ENCODE measurements at regions not wholly inside any gene's neighbourhood (a gene's known extent, or its start where the extent isn't known, plus 50 kb on each side); places are given as distances from the start of the nearest gene placed in this dataset.
A peak's percentile ranks its signal among the peaks of the same experiment; 100 is the strongest.

DNA sequence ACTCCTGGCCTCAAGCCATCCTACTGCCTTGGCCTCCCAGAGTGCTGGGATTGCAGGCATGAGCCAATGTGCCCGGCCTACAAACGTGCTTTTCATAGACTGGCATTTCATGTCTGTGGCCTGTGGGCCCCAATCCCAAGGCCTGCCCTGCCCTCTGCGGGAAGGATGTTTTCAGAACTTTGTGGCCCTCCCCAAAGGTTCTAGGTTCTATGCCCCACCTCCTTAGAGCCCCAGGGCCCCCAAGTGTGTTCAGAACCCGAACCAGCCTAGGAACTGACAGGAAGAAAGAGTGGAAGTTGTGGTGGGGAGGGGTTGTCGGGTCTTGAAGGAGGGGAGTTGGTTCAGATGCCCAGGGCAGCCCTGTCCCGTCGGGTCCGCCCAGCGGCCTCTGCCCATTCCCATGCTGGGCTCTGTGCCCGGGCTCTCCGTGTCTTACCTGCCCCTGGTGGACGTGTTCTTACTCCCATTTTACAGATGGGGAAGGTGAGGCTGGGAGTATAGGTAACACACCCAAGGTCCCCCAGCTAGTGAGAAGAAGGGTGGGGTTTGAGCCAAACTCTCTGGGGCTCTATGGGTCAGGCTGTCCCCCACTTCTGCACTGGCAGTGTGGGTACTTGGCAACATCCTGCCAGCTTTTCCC, 175.8 kb upstream of the IER5L start:
- no peak for DNase-seq

DNA sequence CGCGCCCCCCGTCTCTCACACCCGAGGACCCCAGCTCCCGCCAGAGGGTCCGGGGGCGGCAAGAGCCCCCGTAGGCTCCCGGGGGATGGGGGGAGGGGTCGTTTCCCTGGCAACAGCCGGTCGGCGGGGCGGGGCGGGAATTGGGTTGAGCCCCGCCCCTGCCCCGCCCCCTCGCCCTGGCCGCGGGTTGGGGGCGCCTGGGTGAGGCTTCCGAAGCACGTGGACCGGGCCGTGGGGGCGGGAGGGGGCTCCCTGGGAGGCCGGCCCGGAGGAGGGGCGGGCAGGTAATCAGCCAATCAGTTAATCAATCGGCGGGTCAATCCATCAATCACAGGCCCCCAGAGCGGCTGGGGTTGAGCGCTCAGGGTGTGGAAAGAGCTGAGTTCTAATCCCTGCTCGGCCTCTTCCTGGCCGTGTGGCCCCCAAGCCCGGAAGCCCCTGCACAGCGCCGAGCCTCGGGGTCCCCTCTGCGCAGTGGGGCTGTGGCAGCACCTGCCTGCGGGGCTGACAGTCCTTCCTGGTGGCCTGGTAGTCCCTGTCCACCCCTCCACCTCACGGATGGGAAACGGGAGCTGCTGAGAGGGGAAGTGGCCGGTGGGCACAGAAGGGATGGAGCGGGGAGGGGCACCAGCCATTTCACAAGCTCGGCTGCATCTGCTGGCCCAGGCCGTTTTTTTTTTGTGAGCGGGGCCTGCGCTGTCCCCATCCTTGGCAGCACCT, 174.2 kb upstream of the IER5L start:
- DNase-seq, result no peak

DNA sequence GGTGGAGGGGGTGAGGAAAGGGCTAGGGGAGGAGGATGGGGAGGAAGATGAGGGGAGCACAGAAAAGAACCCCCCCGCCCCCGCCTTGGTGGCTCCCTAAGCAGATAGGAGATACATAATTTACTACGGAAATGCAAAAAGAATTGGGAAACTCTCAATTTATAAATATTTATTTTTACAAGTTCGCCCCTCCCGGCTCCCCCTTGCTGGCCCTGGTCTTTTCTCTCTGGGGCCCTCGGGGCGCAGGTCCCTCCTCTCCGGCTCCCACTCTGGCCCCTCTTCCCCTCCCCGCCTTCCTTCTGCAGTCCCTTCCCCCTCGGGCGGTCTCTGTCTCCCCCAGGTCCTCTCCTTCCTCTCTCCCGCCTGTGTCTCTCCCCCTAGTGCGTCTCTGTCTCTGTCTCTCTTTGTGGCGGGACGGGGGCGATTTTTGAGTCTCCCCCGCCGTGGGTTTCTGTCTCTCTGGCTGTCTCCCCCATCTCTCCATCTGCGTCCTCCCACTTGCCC, 173.6 kb upstream of the IER5L start:
- no peak for DNase-seq

DNA sequence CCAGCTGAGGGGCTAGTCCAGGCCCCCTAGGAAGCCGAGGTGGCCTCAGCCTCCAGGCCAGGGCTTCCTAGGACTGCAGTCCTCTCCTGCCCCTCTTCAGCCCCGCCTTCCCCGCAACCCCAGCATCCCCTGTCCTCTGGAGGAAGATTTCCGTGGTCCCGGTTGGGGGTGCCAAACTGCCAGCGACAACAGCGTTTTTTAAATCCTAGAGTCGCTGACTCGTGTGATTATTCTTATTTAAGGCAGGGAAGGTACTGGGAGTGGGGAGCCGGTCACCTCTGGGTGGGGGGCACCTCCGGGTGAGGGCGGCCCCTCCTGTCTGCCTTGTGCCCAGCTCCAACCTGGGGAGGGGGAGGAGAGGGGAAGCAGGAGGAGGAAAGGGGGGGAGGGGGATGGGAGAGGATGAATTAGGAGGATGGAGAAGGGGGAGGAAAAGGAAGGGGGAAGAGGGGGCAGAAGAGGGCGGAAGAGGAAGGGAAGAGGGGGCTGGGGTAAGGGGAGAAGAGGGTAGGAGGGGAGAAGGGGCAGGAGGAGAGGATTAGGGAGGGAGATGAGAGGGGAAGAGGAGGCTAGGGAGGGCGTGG, 173.1 kb upstream of the IER5L start:
- no peak for DNase-seq

DNA sequence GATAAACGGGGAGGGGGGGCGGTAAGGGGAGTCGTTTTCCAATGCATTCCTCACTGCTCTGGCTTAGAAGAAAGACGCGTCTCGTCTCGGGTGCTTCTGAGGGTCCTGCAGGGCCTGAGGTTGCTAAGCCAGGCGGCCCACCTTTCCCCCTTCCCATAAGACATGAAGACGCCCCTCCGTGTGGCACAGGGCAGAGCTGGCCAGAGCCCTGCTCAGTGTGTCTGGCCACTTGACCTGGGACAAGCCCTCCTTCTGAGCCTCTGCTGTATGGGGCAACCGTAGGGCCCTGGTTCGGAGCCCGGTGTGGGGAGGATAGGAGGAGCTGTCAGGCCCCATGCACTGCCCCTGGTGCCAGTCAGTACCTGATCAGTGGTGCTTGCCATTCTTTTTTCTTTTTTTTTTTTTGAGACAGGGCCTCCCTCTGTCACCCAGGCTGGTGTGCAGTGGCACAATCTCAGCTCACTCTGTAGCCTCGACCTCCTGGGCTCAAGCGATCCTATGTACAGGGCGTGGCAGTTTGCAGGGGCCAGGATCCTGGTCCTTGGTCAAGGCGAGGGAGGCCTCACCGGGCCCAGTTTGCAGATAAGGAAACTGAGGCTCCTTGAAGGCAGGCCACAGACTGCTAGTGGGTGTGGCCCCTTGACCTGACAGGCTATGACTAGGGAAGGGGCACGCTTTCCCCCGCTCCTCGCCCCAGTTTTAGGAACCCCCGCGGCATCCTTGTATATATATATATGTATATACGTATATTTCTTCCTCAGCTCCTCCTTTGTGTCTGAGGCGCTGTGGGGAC, 172.3 kb upstream of the IER5L start:
- DNase-seq, result no peak

DNA sequence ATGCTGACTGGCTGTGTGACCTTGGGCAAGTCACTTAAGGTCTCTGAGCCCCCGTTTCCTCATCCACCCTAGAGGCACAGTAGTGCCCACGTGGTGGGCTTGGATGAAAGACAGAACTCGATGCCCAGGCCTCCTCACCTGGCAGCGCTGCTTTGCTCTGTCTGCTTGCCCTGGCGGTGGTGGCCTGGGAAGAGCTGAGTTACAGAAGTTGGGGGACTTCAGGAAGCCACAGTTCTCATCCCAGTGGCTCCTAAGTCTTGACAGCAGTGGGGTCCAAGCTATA, 171.5 kb upstream of the IER5L start:
- DNase-seq, result no peak

DNA sequence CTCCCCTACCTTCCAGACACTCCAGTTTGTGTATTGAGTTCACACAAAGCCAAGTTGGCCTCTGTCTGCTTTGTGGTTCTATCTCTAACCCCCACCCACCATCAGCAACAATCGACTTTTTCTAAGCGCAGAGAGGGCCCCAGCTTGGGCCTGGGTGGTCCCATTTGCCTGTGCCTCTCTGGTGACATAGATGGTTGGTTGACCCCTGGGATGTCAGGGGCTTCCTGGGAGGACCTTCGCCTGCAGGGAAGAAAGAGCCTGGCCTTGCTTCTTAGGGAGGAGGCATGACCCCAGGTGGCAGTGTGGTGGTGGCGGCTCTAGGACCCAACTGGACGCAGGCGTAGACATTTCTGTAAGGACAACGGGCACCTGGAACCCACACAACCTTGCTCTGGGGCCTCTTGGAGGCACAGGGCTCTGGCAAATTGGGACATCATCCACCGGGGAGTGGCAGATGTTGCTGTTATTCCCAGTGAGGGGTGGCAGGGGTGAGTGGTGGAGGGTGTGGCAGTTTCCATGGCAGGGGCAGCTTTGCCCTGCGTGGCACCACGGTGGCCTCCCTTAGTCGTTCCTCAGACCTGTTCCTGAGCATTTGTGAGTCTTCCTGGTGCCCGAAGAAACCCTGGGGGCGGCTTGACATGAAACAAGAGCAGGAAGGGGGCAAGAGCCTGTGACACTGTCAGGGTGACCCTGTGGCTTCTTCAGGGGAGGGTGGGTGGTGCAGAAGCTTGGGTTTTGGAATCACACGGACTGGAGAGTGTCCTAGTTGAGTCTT, 171.0 kb upstream of the IER5L start:
- DNase-seq, result no peak

DNA sequence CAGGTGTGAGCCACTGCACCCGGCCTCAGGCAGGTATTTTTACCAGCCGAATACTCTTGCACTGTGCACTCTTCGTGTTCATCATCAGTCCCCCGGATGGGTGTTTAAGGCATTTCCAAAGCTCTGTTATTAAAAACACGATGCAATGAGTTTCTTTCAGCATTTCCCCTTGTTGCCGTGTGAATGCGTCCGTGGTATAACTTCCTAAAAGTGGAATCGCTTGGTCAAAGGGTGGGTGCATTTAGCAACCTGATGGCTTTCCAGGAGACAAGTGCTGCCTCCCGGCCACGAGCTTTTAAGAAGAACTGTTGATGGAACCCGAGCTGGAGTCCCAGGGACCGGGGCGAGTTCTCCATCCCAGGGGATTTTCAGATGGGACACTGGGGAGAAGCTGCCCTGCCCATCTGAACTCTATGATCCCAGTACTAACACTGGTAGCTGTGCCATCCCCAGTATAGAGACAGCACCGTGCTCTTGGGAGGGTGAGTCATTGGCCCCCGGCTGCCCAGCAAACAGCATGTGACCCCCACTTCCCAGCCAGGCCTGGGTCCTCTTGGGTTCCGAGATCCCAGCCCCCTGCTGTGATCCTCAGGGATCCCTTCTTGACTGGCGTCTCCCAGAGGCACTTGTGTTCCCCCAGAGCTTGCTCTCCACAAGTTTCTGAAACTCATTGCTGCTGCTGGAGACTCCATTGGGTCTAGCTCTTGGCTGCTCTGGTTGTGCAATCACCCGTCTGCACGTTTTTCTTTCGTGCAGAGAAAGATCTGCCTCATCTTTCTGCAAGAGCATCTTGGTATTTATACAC, 169.5 kb upstream of the IER5L start:
- no peak for DNase-seq

DNA sequence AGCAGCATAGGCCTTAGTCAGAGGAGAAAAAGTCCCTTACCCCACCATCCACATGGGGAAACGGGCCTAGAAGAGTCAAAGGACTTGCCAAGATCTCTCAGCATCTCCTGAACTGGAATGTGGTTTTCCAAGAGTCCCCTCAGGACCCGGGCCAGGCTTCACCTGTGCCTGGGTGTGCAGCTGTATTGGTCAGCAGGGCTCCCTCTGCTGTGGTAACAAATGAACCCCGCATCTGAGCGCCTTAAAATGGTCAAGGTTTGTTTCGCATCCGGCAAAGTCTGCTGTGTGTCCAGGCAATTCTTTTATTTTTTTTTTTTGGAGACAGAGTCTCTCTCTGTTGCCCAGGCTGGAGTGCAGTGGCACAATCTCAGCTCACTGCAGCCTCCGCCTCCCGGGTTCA, 168.0 kb upstream of the IER5L start:
- no peak for DNase-seq

DNA sequence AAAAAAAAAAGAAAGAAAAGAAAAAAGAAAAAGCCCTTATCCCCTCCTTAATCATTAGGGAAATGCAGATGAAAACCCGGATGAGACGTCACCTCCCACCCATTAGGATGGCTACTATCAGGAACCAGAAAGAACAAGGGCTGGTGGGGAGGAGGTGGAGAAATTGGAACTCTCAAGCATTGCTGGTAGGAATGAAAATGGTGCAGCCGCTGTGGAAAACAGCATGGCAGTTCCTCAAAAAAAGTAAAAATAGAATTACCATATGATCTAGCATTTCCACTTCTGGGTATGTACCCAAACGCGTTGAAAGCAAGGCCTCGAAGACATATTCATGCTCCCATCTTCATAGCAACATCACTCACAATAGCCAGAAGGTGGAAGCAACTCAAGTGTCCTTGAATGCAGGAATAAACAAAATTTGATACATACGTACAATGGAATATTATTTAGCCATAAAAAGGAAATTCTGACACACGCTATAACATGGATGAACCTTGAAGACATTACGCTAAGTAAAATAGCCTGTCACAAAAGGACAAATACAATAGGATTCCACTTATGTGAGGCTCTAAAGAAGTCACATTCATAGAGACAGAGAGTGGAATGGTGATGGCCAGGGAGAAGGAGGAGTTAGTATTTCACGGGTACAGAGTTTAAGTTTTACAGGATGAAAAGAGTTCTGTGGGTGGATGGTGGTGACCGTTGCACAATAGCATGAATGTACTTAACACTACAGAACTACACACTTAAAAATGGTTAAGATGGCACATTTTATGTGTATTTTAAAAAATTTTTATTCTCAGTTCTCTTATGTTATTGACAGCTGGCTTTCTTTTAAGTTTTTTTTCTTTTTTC, 166.8 kb upstream of the IER5L start:
- no peak for DNase-seq

DNA sequence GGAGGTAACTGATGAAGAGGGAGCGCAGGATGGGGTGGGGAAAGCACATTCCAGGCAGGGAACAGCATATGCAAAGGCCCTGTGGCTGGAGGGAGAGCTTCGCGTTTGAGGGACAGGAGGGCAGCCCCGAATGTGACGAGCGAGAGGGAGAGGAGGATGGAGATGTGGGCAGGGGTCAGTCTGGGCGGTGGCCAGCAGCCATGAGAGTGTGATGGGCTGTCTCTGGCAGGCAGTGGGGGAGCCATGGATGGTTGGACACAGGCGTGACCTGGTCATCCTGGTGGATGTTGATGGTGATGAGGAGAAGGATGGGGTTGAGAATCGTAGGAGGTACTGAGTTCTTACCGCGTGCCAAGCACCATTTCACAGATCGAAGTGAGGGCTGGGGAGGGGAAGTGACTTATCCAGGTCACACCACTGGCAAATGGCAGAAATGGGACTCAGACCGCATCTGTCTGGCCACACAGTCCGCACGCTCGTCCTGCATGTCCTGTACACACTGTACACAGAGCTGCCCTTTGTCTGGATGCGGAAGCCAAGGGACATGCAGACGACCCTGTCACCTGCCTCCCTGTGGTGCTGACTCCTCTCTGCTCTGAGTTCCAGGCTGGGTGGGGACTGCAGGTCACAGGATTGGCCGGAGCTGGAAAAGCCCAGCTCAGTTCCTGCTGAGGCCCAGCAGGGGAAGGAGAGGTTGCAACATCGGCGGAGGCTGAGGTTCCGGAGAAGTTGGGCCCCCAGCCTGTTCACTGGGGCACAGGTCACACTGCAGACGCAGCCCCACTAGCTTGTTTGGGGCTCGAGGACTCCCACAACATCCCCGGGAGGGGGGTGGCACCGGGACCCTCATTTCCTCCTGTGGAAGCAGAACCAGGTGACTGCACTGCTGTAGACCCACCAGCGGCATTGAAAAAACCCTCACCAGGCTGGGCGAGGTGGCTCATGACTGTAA, 165.6 kb upstream of the IER5L start:
- DNase-seq, result no peak

DNA sequence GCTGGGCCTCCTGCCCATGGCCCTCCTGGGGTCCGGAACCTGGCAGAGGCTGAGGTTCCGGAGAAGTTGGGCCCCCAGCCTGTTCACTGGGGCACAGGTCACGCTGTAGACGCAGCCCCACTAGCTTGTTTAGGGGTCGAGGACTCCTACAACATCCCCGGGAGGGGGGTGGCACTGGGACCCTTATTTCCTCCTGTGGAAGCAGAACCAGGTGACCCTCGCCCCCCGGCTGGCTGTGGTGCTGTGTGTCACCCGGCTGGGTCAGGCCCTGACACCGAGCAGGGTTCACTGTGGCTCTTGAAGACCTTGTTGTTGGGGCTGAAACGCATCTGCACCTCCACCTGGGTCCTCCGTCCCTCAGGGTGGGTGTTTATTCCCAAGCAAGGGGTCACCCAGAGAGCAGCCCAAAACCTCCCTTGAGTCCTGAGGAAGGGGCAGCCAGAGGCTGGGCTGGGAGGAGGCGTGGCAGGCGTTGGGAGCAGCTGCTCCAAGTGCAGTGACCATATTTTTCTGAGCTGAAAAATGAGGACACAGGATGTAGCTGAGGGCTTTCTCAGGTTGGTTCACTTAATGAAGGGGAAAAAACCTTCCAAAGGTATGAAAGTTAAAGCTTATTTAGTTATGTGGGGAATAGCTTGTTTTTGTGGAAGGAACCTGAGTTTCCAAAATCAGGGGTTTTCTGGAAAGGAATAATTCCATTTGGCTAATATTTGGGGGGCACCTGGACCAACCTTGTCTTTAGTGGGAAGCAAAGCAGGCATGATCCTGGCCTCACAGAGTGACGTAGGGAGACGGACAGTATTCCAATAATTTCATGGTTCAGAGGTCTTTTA, 164.7 kb upstream of the IER5L start:
- DNase-seq, result no peak

DNA sequence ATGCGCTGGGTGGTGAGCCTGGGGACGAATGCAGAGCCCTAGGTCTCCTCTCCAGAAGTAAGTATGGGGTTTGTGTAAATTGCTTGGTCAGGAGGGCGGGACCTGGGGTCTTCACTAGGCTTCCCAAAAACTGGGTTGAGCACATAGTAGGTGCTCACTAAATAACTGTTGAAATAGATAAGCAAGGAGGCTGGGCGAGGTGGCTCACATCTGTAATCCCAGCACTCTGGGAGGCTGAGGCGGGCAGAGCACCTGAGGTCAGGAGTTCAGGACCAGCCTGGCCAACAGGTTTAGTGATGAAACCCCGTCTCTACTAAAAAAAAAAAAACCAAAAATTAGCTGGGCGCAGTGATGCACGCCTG, 163.9 kb upstream of the IER5L start:
- DNase-seq, result no peak

DNA sequence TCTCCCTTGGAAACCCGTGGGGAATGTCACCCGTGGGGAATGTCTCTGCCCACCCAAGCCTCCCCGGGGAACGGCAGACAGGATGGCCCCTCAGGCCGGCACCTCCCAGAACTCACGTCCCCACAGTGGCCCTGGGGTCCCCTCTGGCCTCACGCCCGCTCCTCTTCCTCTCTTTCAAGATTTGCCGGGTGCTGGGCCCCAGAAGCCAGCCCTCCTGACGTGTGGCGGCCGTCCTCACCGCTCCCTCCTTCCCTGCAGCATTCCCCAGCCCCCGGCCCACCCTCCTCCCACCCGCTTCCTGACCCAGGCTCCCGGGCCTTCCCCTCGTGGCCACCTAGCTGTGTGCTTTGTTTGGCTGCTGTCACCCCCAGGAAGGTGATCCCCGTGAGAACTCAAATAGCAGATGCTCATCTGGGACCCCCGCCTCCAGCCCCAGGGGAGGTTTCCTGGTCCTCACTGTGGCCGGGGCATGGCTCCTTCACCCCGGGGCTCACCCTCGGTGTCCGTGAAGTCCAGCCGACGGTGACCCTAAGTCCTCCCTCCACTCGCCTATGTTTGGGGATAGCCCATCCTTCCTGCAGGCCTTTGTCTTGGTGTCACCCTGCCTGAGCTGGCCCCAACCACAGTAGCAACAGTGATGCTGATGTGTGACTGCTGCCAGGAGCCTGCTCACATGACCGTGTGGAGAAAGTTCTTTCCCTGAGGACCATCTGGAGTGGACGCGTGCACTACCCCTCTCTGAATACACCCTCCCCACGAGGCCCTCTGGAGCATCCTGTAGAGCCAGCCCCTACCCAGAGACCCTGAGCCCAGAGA, 163.3 kb upstream of the IER5L start:
- DNase-seq, result no peak

DNA sequence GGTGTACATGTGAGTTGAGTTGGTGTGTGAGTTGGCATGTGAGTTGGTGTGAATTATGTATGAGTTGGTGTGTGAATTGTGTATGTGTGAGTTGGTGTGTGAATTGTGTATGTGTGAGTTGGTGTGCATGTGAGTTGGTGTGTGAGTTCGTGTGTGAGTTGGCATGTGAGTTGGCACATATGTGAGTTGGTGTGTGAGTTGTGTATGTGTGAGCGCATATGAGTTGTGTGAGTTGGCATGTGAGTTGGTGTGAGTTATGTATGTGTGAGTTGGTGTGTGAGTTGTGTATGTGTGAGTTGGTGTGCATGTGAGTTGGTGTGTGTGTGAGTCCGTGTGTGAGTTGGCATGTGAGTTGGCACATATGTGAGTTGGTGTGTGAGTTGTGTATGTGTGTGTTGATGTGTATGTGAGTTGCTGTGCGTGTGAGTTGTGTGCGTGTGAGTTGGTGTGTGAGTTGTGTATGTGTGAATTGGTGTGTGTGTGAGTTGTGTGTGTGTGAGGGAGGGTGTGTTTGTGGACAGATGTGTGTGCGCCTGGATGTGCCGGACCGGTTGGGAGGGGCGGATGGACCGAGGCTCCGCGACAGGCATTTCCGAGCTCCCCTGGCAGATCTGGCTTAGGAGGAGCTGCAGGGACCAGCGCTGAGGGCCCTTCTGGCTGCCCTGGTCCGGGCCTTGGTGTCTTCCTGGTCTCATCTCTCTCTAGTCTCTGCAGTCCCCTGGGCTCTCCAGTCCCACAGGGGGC, 162.5 kb upstream of the IER5L start:
- DNase-seq, result peak; percentile 59

DNA sequence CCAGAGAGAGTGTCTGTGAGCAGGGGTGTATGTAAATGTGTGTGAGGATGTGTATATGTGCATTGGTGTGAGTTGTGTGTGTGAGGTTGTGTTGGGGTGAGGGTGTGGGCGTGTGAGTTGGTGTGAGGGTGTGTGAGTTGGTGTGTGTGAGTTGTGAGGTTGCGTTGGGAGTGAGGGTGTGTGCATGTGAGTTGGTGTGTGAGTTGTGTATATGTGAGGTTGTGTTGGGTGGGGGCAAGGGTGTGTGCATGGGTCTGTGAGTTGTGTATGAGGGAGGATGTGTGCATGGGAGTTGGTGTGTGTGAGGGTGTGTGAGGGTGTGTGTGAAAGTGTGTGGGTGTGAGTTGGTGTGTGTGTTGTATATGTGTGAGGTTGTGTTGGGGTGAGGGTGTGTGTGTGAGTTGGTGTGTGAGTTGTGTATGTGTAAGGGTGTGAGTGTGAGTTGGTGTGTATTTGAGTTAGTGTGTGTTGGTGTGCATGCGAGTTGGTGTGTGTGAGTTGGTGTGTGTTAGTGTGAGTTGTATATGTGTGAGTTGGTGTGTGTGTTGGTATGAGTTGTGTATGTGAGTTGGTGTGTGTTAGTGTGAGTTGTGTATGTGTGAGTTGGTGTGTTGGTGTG, 161.6 kb upstream of the IER5L start:
- DNase-seq, result no peak
